NCI-H1436 treated with DMSO at 0.1 percent for 48 hours (cell line): ENCODE measurements at regions not wholly inside any gene's neighbourhood (a gene's known extent, or its start where the extent isn't known, plus 50 kb on each side); places are given as distances from the start of the nearest gene placed in this dataset.

Experiments
- DNase-seq: peaks from one replicate; lab custom pipeline; 2025; lab: John Stamatoyannopoulos, UW

- DNase-seq, result no peak
These were observed 215.1 kb upstream of the CNR1 start for GRCh38 chr6:88381289-88381642.

- DNase-seq, result no peak
These were observed 214.6 kb upstream of the CNR1 start for GRCh38 chr6:88380618-88381288.

GRCh38 chr6:88380083-88380482, 213.9 kb upstream of the CNR1 start:
- no peak for DNase-seq

- DNase-seq, result no peak
These were observed 212.5 kb upstream of the CNR1 start for GRCh38 chr6:88378639-88379038.

GRCh38 chr6:88377976-88378568, 211.9 kb upstream of the CNR1 start:
- DNase-seq, result no peak

GRCh38 chr6:88376768-88377387, 210.7 kb upstream of the CNR1 start:
- DNase-seq, result no peak

GRCh38 chr6:88376197-88376596, 210.1 kb upstream of the CNR1 start:
- no peak for DNase-seq

- DNase-seq, result no peak
These were observed 208.4 kb upstream of the CNR1 start for GRCh38 chr6:88374553-88374952.

GRCh38 chr6:88371480-88371879, 205.3 kb upstream of the CNR1 start:
- DNase-seq, result no peak

GRCh38 chr6:88370127-88370710, 204.1 kb upstream of the CNR1 start:
- no peak for DNase-seq

GRCh38 chr6:88369262-88369661, 203.1 kb upstream of the CNR1 start:
- DNase-seq, result no peak

GRCh38 chr6:88368071-88368787, 202.1 kb upstream of the CNR1 start:
- DNase-seq, result no peak

GRCh38 chr6:88367248-88367647, 201.1 kb upstream of the CNR1 start:
- no peak for DNase-seq

- no peak for DNase-seq
These were observed 200.5 kb upstream of the CNR1 start for GRCh38 chr6:88366672-88367071.

- no peak for DNase-seq
These were observed 199.5 kb upstream of the CNR1 start for GRCh38 chr6:88365656-88366055.

GRCh38 chr6:88365230-88365629, 199.1 kb upstream of the CNR1 start:
- DNase-seq, result no peak

- DNase-seq, result no peak
These were observed 195.6 kb upstream of the CNR1 start for GRCh38 chr6:88361754-88362153.

GRCh38 chr6:88361298-88361697, 195.2 kb upstream of the CNR1 start:
- DNase-seq, result no peak

- no peak for DNase-seq
These were observed 194.2 kb upstream of the CNR1 start for GRCh38 chr6:88360203-88360797.

GRCh38 chr6:88359530-88360202, 193.5 kb upstream of the CNR1 start:
- no peak for DNase-seq

GRCh38 chr6:88358846-88359245, 192.7 kb upstream of the CNR1 start:
- no peak for DNase-seq

GRCh38 chr6:88349511-88349910, 183.4 kb upstream of the CNR1 start:
- no peak for DNase-seq
